ENCODE measurements at regions not wholly inside any gene's neighbourhood (a gene's known extent, or its start where the extent isn't known, plus 50 kb on each side); places are given as distances from the start of the nearest gene placed in this dataset.

DNA sequence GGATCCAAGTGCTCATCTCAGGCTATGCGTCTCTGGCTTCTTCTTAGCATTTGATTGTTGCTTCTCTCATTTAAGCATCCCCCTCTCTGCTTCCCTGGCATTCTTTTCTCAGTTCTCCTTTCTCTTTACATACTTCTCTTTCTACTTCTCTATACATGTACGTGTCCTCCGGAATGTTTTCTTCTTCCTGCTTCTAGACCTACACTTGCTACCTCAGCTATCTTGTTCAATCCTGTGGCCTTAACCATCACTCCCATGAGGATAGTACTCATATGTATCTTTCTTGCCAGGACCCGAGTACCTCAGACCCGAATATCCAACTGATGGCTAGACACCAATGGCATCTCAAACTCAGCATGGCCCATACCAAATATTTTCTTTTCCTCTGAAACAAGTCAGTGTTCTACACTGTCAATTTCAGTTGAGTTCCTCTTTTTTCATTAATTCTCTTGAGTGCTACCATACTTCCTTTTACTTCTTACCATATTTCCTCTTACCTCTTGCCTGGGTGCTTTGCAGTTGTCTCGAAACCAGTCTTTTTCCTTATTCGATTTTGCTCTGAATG, 115.1 kb upstream of the SLC38A2 start:
- WGBS, result 92% methylated on average over 7 of the region's 7 CpGs
- H3K4me1 ChIP-seq, result peaks cover 34% of the 10 kb centered on the region
- TF ChIP-seq EP300 (IDR thresholded peaks at IDR 0.05) (no peak), POLR2AphosphoS5 (IDR thresholded peaks at IDR 0.05) (no peak)
- no peak overlapping the region for H3K4me3 ChIP-seq
- DNase-seq (ENCODE audit: low spot score in 2 of 2), result no peak
- H3K27ac ChIP-seq, result no peak overlapping the region
- H3K27me3 ChIP-seq, result no peaks in the 10 kb centered on the region
- no peaks in the 10 kb centered on the region for H3K9me3 ChIP-seq
- H3K36me3 ChIP-seq, result no peaks in the 10 kb centered on the region

- no peaks in the 10 kb centered on the region for H3K9me3 ChIP-seq
- no peaks in the 10 kb centered on the region for H3K27me3 ChIP-seq
- no peak overlapping the region for H3K4me3 ChIP-seq
- H3K4me1 ChIP-seq, result peaks cover 26% of the 10 kb centered on the region
- TF ChIP-seq EP300 (IDR thresholded peaks at IDR 0.05) (no peak), POLR2A (IDR thresholded peaks at IDR 0.05) (no peak), POLR2AphosphoS5 (IDR thresholded peaks at IDR 0.05) (no peak)
- TF ChIP-seq, protein P1, sequence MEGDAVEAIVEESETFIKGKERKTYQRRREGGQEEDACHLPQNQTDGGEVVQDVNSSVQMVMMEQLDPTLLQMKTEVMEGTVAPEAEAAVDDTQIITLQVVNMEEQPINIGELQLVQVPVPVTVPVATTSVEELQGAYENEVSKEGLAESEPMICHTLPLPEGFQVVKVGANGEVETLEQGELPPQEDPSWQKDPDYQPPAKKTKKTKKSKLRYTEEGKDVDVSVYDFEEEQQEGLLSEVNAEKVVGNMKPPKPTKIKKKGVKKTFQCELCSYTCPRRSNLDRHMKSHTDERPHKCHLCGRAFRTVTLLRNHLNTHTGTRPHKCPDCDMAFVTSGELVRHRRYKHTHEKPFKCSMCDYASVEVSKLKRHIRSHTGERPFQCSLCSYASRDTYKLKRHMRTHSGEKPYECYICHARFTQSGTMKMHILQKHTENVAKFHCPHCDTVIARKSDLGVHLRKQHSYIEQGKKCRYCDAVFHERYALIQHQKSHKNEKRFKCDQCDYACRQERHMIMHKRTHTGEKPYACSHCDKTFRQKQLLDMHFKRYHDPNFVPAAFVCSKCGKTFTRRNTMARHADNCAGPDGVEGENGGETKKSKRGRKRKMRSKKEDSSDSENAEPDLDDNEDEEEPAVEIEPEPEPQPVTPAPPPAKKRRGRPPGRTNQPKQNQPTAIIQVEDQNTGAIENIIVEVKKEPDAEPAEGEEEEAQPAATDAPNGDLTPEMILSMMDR (IDR thresholded peaks at IDR 0.05), result no peak
- no peak overlapping the region for H3K27ac ChIP-seq
- H3K36me3 ChIP-seq, result no peaks in the 10 kb centered on the region
- no peak for DNase-seq (ENCODE audit: low spot score in 2 of 2)
Measured at GRCh38 chr12:46486588-46486987, 114.0 kb upstream of the SLC38A2 start.

DNA sequence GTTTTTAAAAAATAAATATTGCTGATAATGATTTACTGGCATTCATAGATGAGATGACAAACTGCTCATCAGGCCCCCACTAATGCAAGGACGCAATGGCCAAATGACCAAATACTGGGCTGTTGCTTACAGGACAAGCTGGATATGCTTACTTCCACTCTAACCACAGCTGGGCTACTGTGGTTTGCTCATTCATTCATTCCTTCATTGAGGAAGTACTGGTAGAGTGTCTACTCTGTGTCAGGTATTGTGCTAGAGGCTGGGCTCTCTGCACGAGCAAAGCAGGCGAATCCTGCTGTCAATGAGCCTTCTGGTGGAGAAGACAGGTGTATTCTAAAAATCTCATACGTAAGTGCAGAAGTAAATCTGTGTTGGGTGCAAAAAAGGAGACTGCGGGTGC, 113.3 kb upstream of the SLC38A2 start:
- Histone ChIP-seq H3K4me1 (peaks cover 19% of the 10 kb centered on the region), H3K27me3 (no peaks in the 10 kb centered on the region), H3K9me3 (no peaks in the 10 kb centered on the region), H3K4me3 (no peak overlapping the region), H3K36me3 (no peaks in the 10 kb centered on the region), H3K27ac (no peak overlapping the region)
- whole genome bisulfite sequencing, result over 99% methylated on average over 5 of the region's 5 CpGs
- no peak for DNase-seq (ENCODE audit: low spot score in 2 of 2)
- TF ChIP-seq, protein P1 (IDR thresholded peaks at IDR 0.05), result no peak
- TF ChIP-seq POLR2A (IDR thresholded peaks at IDR 0.05), result no peak
- TF ChIP-seq POLR2AphosphoS5 (IDR thresholded peaks at IDR 0.05), result no peak
- TF ChIP-seq EP300 (IDR thresholded peaks at IDR 0.05), result no peak

- peaks cover 6% of the 10 kb centered on the region for H3K4me1 ChIP-seq
- H3K27me3 ChIP-seq, result no peaks in the 10 kb centered on the region
Measured at GRCh38 chr12:46484396-46485061, 112.0 kb upstream of the SLC38A2 start.

GRCh38 chr12:46483572-46484395, 111.2 kb upstream of the SLC38A2 start:
- no peak overlapping the region for H3K4me3 ChIP-seq
- TF ChIP-seq POLR2A (IDR thresholded peaks at IDR 0.05), result no peak
- peak in 1 of 3 donors; percentile 31 for TF ChIP-seq POLR2AphosphoS5 (IDR thresholded peaks at IDR 0.05)
- WGBS, result 75% methylated on average over 4 of the region's 4 CpGs
- peak overlapping the region; percentile 15 for H3K27ac ChIP-seq
- no peak for DNase-seq (ENCODE audit: low spot score in 2 of 2)
- no peaks in the 10 kb centered on the region for H3K9me3 ChIP-seq
- no peaks in the 10 kb centered on the region for H3K27me3 ChIP-seq
- H3K4me1 ChIP-seq, result peaks cover 4% of the 10 kb centered on the region
- no peaks in the 10 kb centered on the region for H3K36me3 ChIP-seq

More at GRCh38 chr12:46484396-46485061, 112.0 kb upstream of the SLC38A2 start:
- Histone ChIP-seq H3K4me3 (no peak overlapping the region), H3K9me3 (no peaks in the 10 kb centered on the region), H3K27ac (peak overlapping the region; percentile 15), H3K36me3 (no peaks in the 10 kb centered on the region)
- DNase-seq (ENCODE audit: low spot score in 2 of 2), result no peak
- 82% methylated on average over 6 of the region's 6 CpGs for WGBS
- TF ChIP-seq POLR2A (IDR thresholded peaks at IDR 0.05) (no peak), EP300 (IDR thresholded peaks at IDR 0.05) (no peak), POLR2AphosphoS5 (IDR thresholded peaks at IDR 0.05) (no peak)

DNA sequence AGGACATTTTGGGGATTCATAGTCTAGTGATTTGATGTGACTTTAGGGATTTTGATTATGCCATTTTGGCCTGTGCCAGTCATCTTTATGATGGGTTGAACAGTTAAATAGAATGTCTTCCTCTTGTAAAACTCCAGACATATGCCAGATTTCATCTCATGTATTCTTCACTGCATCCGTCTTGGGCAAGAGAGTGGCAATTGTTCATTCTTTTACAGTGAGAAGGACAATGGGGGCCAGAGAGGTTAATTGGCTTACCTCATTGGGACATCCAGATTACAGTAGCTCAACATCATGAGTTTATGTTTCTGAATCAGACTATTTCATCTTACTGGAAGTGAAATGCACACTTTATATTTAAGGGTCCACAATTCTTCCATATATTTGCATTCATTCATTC, 108.2 kb upstream of the SLC38A2 start:
- H3K4me3 ChIP-seq, result no peak overlapping the region
- DNase-seq (ENCODE audit: low spot score in 2 of 2), result no peak
- H3K4me1 ChIP-seq, result peaks cover 4% of the 10 kb centered on the region
- H3K9me3 ChIP-seq, result no peaks in the 10 kb centered on the region
- no peaks in the 10 kb centered on the region for H3K27me3 ChIP-seq
- WGBS, result 91% methylated on average over 1 of the region's 1 CpG
- TF ChIP-seq, protein P1 (IDR thresholded peaks at IDR 0.05), result no peak
- TF ChIP-seq EP300 (IDR thresholded peaks at IDR 0.05) (no peak), POLR2A (IDR thresholded peaks at IDR 0.05) (no peak), POLR2AphosphoS5 (IDR thresholded peaks at IDR 0.05) (no peak)
- no peaks in the 10 kb centered on the region for H3K36me3 ChIP-seq
- no peak overlapping the region for H3K27ac ChIP-seq
